GM10266 (cell line): ENCODE measurements at regions not wholly inside any gene's neighbourhood (a gene's known extent, or its start where the extent isn't known, plus 50 kb on each side); places are given as distances from the start of the nearest gene placed in this dataset.

Experiments used
- DNase-seq: peaks from one replicate; pipeline ENCODE4 v3.0.0; 2012; ENCODE audit errors: extremely low spot score
- TF ChIP-seq, protein P1 (sequence below): IDR thresholded peaks from 2 replicates; pipeline ENCODE4 v1.5.1; 2012; ENCODE audit warnings: mild to moderate bottlenecking, low read depth; ENCODE audit not compliant: control insufficient read depth, insufficient read depth; ENCODE audit errors: missing control alignments

DNA sequence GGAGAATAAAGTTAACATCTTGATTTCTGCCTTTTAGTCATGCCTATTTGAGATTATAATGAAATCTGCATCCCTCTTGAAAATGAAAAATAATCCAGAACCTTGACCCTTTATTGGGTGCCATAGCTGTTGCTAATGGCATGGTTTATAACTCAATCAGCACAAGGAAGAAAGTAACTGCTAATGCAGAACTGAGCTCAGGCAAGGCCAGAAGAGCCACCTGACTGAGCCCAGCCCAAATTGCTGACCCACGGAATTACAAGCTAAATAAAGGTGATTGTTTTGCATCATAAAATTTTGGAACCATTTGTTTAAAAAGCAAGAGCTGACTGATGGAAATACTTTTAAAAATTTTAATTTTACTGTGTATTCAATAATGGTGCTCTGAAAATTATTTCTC, 76.4 kb upstream of the TBL1X start:
- TF ChIP-seq, protein P1, sequence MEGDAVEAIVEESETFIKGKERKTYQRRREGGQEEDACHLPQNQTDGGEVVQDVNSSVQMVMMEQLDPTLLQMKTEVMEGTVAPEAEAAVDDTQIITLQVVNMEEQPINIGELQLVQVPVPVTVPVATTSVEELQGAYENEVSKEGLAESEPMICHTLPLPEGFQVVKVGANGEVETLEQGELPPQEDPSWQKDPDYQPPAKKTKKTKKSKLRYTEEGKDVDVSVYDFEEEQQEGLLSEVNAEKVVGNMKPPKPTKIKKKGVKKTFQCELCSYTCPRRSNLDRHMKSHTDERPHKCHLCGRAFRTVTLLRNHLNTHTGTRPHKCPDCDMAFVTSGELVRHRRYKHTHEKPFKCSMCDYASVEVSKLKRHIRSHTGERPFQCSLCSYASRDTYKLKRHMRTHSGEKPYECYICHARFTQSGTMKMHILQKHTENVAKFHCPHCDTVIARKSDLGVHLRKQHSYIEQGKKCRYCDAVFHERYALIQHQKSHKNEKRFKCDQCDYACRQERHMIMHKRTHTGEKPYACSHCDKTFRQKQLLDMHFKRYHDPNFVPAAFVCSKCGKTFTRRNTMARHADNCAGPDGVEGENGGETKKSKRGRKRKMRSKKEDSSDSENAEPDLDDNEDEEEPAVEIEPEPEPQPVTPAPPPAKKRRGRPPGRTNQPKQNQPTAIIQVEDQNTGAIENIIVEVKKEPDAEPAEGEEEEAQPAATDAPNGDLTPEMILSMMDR, result no peak
- DNase-seq, result no peak

DNA sequence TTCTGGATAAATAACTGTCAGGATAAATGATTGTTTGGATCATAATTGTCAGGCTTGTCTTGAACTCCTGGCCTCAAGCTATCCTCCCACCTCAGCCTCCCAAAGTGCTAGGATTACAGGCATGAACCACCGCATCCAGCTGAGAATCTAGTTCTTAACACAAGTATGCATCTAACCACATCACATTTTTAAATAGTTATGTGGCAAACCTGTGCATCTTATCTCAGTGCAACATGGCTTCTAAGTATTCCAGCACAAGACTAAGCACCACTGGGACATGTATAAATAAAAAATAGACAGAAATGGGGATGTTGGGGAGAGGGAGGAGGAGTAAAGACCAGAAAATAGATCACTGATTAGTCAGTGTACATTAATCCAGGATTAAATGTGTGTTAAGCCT, 74.7 kb upstream of the TBL1X start:
- TF ChIP-seq, protein P1, result no peak
- no peak for DNase-seq

DNA sequence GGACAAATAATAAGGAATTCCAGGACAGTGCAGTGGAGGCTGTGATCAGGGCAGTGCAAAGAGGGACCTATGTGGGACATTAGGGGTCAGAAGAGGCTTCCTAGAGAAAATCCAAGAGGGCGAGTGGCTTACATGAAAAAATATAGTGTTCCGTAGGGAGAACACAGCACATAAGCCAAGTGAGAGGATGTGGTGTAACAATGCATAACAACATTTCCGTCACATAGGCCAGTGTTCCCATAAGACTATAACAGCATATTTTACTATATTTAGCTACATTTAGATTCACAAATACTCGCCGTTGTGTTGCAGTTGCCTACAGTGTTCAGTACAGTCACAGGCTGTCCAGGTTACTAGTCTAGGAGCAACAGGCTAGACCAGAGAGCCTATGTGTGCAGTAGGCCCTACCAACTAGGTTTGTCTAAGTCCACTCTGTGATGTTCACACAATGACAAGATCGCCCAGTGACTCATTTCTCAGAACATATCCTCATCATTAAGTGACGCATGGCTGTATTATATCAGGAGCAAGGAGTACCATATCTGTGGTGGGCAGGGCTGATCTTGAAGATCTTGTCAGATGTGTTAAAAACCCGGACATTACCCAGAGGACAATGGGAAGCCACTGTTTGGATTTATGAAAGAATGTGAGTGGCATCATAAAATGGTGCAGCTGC, 74.0 kb upstream of the TBL1X start:
- TF ChIP-seq, protein P1, result no peak

DNA sequence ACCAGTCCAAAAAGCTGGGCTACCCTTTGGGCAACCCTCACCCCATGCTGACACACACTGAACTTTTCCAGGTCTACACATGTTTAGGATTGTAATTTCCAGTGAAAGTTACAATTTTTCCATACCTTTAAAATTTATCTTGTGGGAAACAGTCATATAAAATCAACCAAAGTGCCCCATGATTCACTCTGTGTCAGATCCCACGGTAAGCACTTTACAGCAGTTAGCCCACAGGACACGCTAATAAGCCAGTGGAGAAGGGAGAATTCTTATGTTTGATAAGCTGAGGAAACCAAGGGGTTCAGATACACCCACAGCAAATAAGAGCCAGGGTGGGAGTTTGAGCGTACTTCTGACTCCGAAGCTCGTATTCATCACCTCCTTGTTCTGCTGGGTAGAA, 72.4 kb upstream of the TBL1X start:
- DNase-seq, result no peak
- TF ChIP-seq, protein P1, result no peak

More for the DNA sequence above, 74.0 kb upstream of the TBL1X start:
- no peak for DNase-seq

DNA sequence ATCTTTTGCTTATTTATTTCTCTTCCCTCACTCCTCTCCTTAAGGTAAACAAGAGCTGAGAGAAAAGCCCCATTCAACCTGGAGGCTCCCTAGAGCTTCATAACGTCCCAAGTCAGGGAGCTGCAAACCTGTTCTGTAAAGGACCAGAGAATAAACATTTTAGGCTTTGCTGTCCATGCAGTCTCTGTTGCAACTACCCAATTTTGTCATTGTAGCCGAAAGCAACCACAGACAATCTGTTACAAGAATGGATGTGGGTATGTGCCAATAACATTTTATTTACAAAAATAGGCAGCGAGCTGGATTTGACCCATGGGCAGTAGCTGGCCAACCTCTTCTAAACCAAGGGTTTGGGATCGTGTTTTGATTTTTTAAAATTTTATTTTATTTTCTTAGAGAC, 71.3 kb upstream of the TBL1X start:
- TF ChIP-seq, protein P1, result no peak
- DNase-seq, result no peak

DNA sequence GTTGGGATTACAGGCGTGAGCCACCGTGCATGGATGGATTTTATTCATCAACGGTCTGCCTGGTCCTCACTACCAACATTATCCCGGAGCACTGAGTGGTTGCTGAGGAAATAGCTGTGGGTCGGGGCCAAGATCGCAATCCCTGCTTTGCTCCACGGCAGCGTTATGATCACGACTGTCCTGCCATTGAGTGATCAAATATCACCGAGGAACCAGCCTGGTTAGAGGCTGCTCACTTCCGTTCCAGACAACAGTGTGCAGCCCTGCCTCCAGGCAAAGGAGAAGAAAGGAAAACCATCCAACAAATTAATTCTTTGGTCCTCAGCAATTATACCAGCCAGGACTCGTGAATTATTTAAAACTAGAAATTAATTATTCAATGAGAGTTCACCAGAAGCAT, 70.6 kb upstream of the TBL1X start:
- TF ChIP-seq, protein P1, result no peak
- no peak for DNase-seq

DNA sequence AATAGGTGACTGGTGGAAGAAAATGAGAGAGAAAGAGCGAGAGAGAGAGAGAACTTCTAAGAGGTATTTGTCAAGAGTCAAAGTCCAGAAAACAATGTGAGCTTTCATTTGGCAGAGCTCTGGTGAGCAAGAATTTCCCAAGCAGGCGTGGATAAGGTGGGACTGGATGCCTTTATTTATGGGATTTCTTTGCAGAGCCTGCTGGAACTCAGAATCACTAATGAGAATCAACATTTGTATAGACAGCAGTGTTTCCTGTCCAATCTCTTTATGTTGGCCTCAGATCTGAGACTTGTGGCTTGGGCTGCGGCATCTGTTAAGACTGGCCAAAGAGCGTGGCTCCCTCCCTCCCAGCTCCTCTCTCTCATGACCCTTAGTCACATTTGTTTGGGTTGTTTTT, 67.9 kb upstream of the TBL1X start:
- DNase-seq, result no peak
- TF ChIP-seq, protein P1, result no peak
